K562 (cell line): ENCODE measurements at regions not wholly inside any gene's neighbourhood (a gene's known extent, or its start where the extent isn't known, plus 50 kb on each side); places are given as distances from the start of the nearest gene placed in this dataset.

Source experiments
- ATAC-seq: fragments of 200-7000 bp; cut with Tn5 transposase; 3 replicates; pipeline ENCODE4 v1.9.1; 2020; ENCODE audit warnings: moderate library complexity
- BruUV-seq: library from RNA; stranded (reverse); fragments of 400-500 nt; replicated peaks from 2 replicates; lab custom pipeline; 2021; lab: Mats Ljungman, UMichigan
- CTCF ChIA-PET: fragments of 300-600 bp; formaldehyde crosslinking; extraction: SDS; loops from one replicate; lab custom pipeline; 2021; ENCODE audit warnings: low intra/inter-chr PET ratio; lab: Yijun Ruan, JAX
- POLR2A ChIA-PET: fragments of 300-600, 350-650 bp; sonication (Branson Sonifier 250); formaldehyde crosslinking; extraction: SDS; loops from one replicate; lab custom pipeline; 2021; ENCODE audit warnings: antibody characterized with exemption, inconsistent platforms; lab: Yijun Ruan, JAX
- DNase-seq, 4 experiments: peaks; one replicate each; pipeline versions ENCODE4 v3.0.0 to v3.0.0-alpha.2; 2011 to 2018; ENCODE audit warnings: low spot score in 3 of 4, mixed read lengths in 3 of 4; ENCODE audit errors: extremely low read depth in 1 of 4
- FAIRE-seq: peaks from 2 replicates; lab custom pipeline; 2011; peaks lifted over from hg19 to GRCh38; lab: Jason Lieb, UNC
- H2AFZ ChIP-seq: 2 replicates; pipeline ENCODE4 v1.6.0; 2011; ENCODE audit warnings: low read depth, low read length, control low read depth, inconsistent platforms
- H3K27ac ChIP-seq: fragments of 200-600 bp; 3 replicates; pipeline ENCODE4 v1.8.0; 2011; ENCODE audit warnings: low read depth, mild to moderate bottlenecking, control low read depth, inconsistent platforms, low read length, moderate library complexity, mixed read lengths; ENCODE audit errors: extremely low read depth
- H3K27me3 ChIP-seq, 2 experiments: fragments of 300-600 bp in 1 of 2; 2 replicates in 1 of 2; 3 replicates in 1 of 2; pipeline versions ENCODE4 v1.6.0 to v1.8.0; 2011; ENCODE audit warnings: inconsistent platforms in 2 of 2, low read length in 2 of 2, mild to moderate bottlenecking in 1 of 2, mixed read lengths in 1 of 2, moderate library complexity in 1 of 2; ENCODE audit not compliant: control insufficient read depth in 2 of 2, insufficient read depth in 2 of 2
- H3K36me3 ChIP-seq: fragments of 300-600 bp; 3 replicates; pipeline ENCODE4 v1.8.0; 2011; ENCODE audit warnings: mild to moderate bottlenecking, low read length, inconsistent platforms; ENCODE audit not compliant: control insufficient read depth, insufficient read depth
- H3K4me1 ChIP-seq, 2 experiments: fragments of 200-600 bp in 1 of 2; replicated peaks in 1 of 2; 2 replicates in 1 of 2; 3 replicates in 1 of 2; pipeline versions ENCODE4 v1.5.1 to v1.8.0; 2011; ENCODE audit warnings: inconsistent platforms in 2 of 2, low read length in 2 of 2, mild to moderate bottlenecking in 1 of 2, mixed read lengths in 1 of 2, moderate library complexity in 1 of 2; ENCODE audit not compliant: control insufficient read depth in 2 of 2, insufficient read depth in 2 of 2
- H3K4me2 ChIP-seq: 2 replicates; pipeline ENCODE4 v1.6.1; 2011; ENCODE audit warnings: low read length, control low read depth, inconsistent platforms, mixed read lengths; ENCODE audit not compliant: insufficient read depth
- H3K4me3 ChIP-seq: fragments of 200-600 bp; sonication (generic), shearing (Covaris generic); 2 replicates; pipeline ENCODE4 v1.5.1; 2016; ENCODE audit warnings: control low read depth, inconsistent platforms
- H3K79me2 ChIP-seq: fragments of 200-600 bp; 3 replicates; pipeline ENCODE4 v1.8.0; 2011; ENCODE audit warnings: low read length, inconsistent platforms; ENCODE audit not compliant: control insufficient read depth, insufficient read depth
- H3K9ac ChIP-seq, 2 experiments: 2 replicates each; pipeline versions ENCODE4 v1.6.0 to v1.6.1; 2011; ENCODE audit warnings: low read depth in 2 of 2, low read length in 2 of 2, control low read depth in 1 of 2, inconsistent platforms in 1 of 2, mild to moderate bottlenecking in 1 of 2, mixed read lengths in 1 of 2; ENCODE audit not compliant: insufficient read depth in 1 of 2
- H3K9me1 ChIP-seq: one replicate; pipeline ENCODE4 v1.6.0; 2011; ENCODE audit warnings: inconsistent platforms, mild to moderate bottlenecking, low read length, moderate library complexity; ENCODE audit not compliant: control insufficient read depth, insufficient read depth
- H3K9me3 ChIP-seq: replicated peaks from 2 replicates; pipeline ENCODE4 v1.5.1; 2011; ENCODE audit warnings: low read depth, low read length, inconsistent platforms; ENCODE audit not compliant: control insufficient read depth, insufficient read depth
- H4K20me1 ChIP-seq: replicated peaks from 2 replicates; pipeline ENCODE4 v1.6.1; 2011; ENCODE audit warnings: low read length, inconsistent platforms, mixed read lengths; ENCODE audit not compliant: control insufficient read depth, insufficient read depth
- CCAR2 ChIP-seq: fragments of 200-400 bp; formaldehyde crosslinking; IDR thresholded peaks from 2 replicates; pipeline ENCODE4 v1.6.1; 2017; ENCODE audit warnings: mild to moderate bottlenecking, low read depth, low read length
- CEBPB ChIP-seq: fragments of 450-650 bp; IDR thresholded peaks from 2 replicates; pipeline ENCODE4 v1.6.1; 2016; ENCODE audit warnings: missing genetic modification characterization, missing compliant biosample characterization
- CHD2 ChIP-seq: IDR thresholded peaks from 2 replicates; pipeline ENCODE4 v1.6.1; 2011; ENCODE audit warnings: low read depth, low read length
- MED1 ChIP-seq: sonication (generic); formaldehyde crosslinking; IDR thresholded peaks from 2 replicates; pipeline ENCODE4 v1.8.1; 2023; ENCODE audit warnings: missing genetic modification reagents, borderline replicate concordance
- MIER1 ChIP-seq: fragments of 450-650 bp; IDR thresholded peaks from 2 replicates; pipeline ENCODE4 v1.6.1; 2016; ENCODE audit warnings: antibody characterized with exemption, mild to moderate bottlenecking, low read depth
- NUFIP1 ChIP-seq: fragments of 450-650 bp; IDR thresholded peaks from 2 replicates; pipeline ENCODE4 v1.6.1; 2018; ENCODE audit not compliant: partially characterized antibody
- RAD51 ChIP-seq: fragments of 450-650 bp; IDR thresholded peaks from 2 replicates; pipeline ENCODE4 v1.7.1; 2016; ENCODE audit warnings: low read depth, mild to moderate bottlenecking, borderline replicate concordance
- SIRT6 ChIP-seq: IDR thresholded peaks from one replicate; pipeline ENCODE4 v1.6.1; 2012; ENCODE audit warnings: low read depth, mild to moderate bottlenecking, control low read depth, inconsistent platforms, low read length, moderate library complexity
- STAT5B ChIP-seq: fragments of 250-450 bp; sonication (Bioruptor Pico); IDR thresholded peaks from 2 replicates; pipeline ENCODE4 v1.8.0; 2021; ENCODE audit warnings: mild to moderate bottlenecking, inconsistent platforms
- ZNF785 ChIP-seq: fragments of 250-450 bp; sonication (Bioruptor Pico); IDR thresholded peaks from 2 replicates; pipeline ENCODE4 v1.4.0; 2020; ENCODE audit warnings: mild to moderate bottlenecking
- WGBS: fragments of 100-300 bp; shearing (Covaris generic); methylation state at CpG from one replicate; pipeline ENCODE4 v1.1.6; 2016; ENCODE audit warnings: low coverage, mixed read lengths; ENCODE audit not compliant: insufficient coverage; ENCODE audit errors: missing lambda C conversion rate; 5-methylcytosine and 5-hydroxymethylcytosine counted together
- in situ Hi-C: fragments of 300-500 bp; cut with MboI; formaldehyde crosslinking; loops from 4 replicates; pipeline ENCODE4 v1.15.0; 2018; ENCODE audit warnings: inconsistent platforms, mixed read lengths
- intact Hi-C: fragments of 100-400 bp; cut with micrococcal nuclease; formaldehyde crosslinking; loops from 2 replicates; pipeline ENCODE4 v1.14.2; 2022
- TF ChIP-seq, protein P1 (sequence below): fragments of 450-650 bp; IDR thresholded peaks from one replicate; pipeline ENCODE4 v1.6.1; 2018; ENCODE audit warnings: mild to moderate bottlenecking, moderate library complexity; ENCODE audit not compliant: partially characterized antibody

DNA sequence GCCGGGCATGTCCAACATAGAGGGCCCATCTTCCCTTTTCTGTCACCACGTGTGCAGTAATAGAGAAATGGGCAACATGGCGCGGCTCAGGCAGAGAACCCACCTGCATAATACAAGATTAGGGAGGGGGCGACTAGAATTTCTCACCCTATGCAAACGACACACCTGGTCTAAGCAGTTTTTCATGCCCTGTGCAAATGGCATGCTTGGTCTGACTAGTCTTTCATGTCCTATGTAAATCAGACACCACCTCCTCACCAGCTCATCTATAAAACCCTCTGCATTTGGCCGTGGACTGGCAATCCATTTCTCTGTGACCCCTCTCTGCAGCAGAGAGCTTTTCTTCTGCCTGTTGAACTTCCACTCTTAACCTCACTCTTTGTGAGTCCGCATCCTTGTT, 180.2 kb upstream of the PZP start:
- DNase-seq (no peak), ATAC-seq (no peak), FAIRE-seq (no peak)
- Histone ChIP-seq H4K20me1 (no peaks in the 10 kb centered on the region), H3K9me1 (no peaks in the 10 kb centered on the region), H3K79me2 (no peaks in the 10 kb centered on the region), H3K36me3 (no peaks in the 10 kb centered on the region), H3K4me3 (no peak overlapping the region), H2AFZ (no peak overlapping the region), H3K27ac (no peak overlapping the region), H3K9ac (no peak overlapping the region), H3K4me2 (no peak overlapping the region), H3K4me1 (no peaks in the 10 kb centered on the region; a peak in 1 of 5 replicates), H3K9me3 (no peaks in the 10 kb centered on the region), H3K27me3 (no peaks in the 10 kb centered on the region)
- no TSS peak for BruUV-seq
- in situ Hi-C loops (loop anchor here (10.0 kb wide), 1 partner anchor 196 kb away; no protein-coding TSS in a partner anchor), intact Hi-C loops (no loop called here)
- CTCF ChIA-PET = no interaction called here
- WGBS = 16% methylated on average over 7 of the region's 8 CpGs
- POLR2A ChIA-PET = no interaction called here
- TF ChIP-seq ZNF785 = no peak
- TF ChIP-seq SIRT6 = no peak
- no peak for TF ChIP-seq NUFIP1
- TF ChIP-seq CEBPB (tag) = no peak
- no peak for TF ChIP-seq RAD51
- TF ChIP-seq MIER1 = no peak
- no peak for TF ChIP-seq CHD2
- no peak for TF ChIP-seq CCAR2
- TF ChIP-seq MED1 (CRISPR knock-in tag) = no peak
- TF ChIP-seq STAT5B (CRISPR knock-in tag) = no peak
- TF ChIP-seq, protein P1, sequence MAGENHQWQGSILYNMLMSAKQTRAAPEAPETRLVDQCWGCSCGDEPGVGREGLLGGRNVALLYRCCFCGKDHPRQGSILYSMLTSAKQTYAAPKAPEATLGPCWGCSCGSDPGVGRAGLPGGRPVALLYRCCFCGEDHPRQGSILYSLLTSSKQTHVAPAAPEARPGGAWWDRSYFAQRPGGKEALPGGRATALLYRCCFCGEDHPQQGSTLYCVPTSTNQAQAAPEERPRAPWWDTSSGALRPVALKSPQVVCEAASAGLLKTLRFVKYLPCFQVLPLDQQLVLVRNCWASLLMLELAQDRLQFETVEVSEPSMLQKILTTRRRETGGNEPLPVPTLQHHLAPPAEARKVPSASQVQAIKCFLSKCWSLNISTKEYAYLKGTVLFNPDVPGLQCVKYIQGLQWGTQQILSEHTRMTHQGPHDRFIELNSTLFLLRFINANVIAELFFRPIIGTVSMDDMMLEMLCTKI = no peak
